ENCODE measurements at regions not wholly inside any gene's neighbourhood (a gene's known extent, or its start where the extent isn't known, plus 50 kb on each side); places are given as distances from the start of the nearest gene placed in this dataset.

DNA sequence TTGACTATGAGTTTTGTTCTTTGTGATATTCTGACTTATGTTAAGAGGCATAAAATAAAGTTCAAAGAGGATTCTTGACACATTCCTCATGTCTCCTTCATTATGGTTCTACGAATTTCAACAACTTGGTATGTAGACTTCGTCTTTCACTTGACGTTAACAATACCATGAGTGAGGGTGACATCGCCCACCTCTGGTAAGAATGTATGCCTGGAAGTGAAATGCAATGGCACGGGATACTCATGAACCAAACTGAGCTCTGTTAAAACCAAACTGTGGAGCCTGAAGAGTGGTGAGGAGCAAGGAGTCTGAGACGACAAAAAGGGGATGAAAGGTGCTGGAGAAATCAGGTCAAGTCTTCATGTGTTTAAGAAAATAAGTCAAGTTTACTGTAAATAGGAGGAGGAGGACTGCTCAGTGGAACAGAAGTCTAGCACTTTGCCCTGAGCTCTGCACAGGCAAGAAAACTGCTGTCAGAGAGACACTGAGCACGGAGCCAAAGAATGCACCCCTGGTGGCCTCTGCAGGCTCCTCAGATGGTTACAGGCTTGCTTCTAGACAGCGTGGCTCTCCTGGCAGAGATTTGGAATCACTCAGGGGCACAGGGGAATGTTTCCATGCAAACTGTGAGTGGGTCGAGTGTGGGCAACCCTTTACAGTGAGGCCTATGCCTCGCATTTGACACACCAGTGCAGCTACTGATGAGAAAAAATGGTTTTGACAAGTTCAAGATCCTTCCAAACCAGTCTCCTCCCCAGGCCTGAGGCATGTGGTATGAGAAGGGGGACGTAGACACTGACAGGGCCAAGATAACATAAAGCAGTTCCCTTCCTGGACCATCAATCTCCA lies 470.1 kb downstream of the IRX1 start:
- in situ Hi-C loops (cut with HindIII; ENCODE audit: low pct_unique_long_range_greater_than_20kb, low sequenced_read_pairs), result no loop called here

DNA sequence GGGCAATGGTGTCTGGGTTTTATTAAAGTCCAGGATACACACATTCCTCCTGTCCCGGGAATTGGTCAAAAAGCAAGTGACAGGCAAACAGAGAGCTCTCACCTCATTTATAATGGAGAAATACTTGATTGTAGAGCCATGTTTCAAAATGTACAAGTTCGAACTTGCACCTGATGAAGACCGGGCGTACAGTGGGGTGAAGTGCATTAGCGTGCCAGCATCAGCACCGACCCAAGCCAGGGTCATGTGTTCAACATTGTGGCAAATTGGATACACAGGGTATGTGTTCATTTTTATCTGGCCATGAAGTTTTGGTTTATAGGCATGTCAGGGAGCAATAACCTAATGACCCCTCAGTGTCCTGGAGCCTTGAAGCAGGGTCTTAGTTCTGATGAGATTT lies 472.5 kb downstream of the IRX1 start:
- no peak for DNase-seq (ENCODE audit: low read depth)
- in situ Hi-C loops (cut with HindIII; ENCODE audit: low pct_unique_long_range_greater_than_20kb, low sequenced_read_pairs), result no loop called here

More for the DNA sequence above, 470.1 kb downstream of the IRX1 start:
- no peak for DNase-seq (ENCODE audit: low read depth)

DNA sequence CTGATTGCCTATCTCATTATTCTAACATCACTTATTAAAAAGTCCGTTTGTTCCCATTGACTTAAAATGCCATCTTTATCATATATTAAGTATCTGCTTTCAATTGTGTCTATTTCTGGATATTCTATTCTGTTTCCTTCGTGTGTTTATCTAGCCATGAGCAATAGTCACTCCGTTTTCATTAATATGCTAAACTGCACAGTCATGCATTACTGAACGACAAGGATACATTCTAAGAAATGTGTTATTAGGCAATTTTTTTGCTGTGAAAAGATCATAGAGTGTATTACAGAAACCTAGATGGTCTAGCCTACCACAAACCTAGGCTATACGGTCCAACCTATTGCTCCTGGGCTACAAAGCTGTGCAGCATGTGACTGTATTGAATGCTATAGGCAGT lies 482.9 kb downstream of the IRX1 start:
- in situ Hi-C loops (cut with HindIII; ENCODE audit: low pct_unique_long_range_greater_than_20kb, low sequenced_read_pairs), result no loop called here
- DNase-seq (ENCODE audit: low read depth), result no peak

DNA sequence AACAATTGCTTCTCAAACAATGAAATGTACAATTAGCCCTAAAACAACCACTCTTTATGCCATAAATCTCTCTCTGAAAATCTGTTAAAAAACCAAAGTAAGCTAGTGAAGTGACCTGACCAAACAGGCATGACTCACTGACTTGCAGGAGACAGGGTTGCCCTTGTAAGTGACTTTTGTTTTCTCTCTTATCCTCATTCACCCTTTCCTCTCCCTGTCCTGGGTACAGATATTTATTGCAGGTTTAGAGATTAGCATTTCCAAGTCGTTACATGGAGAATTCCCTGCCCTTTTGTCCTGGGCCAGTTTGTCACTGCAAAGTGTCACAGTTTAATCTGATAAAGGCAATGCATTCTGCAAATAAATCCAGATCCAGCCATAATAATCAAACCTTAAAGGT lies 484.2 kb downstream of the IRX1 start:
- in situ Hi-C loops (cut with HindIII; ENCODE audit: low pct_unique_long_range_greater_than_20kb, low sequenced_read_pairs), result no loop called here
- peak; percentile 3 for DNase-seq (ENCODE audit: low read depth)

DNA sequence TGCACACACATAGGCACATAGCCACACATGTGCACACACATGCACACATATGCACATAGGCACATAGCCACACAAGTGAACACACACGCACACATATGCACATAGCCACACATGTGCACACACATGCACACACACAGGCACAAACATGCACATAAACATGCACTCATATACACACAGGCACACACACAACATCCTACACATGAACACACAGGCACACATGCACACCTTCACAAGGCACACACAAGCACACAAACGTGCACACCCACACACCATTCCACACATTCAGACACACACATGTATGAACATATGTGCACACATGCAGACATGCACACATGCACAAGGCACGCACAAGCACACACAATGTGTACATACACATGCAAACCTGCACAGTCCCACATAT lies 484.7 kb downstream of the IRX1 start:
- no peak for DNase-seq (ENCODE audit: low read depth)
- in situ Hi-C loops (cut with HindIII; ENCODE audit: low pct_unique_long_range_greater_than_20kb, low sequenced_read_pairs), result no loop called here

DNA sequence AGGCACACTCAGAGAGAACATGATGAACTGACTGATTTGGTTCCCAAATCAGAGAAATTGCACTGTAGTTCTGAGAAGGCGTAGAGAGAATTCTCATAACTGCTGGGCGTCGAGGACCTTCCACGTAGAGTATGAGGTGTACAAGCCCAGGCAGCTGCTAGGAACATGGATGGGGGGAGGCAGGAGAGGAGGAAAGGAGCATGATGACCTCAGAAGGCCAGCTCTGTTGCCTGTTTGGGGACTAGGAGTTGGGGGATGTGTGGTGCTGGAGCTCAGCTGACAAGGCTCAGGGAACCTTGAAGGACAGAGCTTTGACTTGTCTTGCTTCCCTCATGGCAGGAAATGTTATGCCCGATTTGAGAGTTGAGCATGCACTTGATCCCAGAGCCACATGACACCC lies 485.4 kb downstream of the IRX1 start:
- in situ Hi-C loops (cut with HindIII; ENCODE audit: low pct_unique_long_range_greater_than_20kb, low sequenced_read_pairs), result no loop called here

DNA sequence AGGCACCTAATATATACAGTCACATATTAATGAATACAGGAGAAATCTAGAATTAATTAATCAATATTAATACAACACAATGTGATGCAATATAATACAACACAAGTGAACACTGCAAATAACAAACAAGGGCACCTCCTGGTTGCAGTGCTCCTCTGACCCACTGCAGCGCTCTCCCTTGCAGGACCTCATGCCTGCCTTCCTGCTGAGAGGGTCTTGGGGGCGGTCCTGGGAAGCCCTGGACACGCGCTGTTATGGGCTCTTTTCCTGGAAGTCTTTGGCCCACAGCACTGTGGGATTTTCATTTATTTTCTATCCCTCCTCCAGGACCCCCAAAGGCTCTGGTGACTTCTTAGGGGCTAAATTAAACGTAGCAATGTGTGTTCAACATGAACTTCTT lies 485.8 kb downstream of the IRX1 start:
- in situ Hi-C loops (cut with HindIII; ENCODE audit: low pct_unique_long_range_greater_than_20kb, low sequenced_read_pairs), result no loop called here
- no peak for DNase-seq (ENCODE audit: low read depth)

More for the DNA sequence above, 485.4 kb downstream of the IRX1 start:
- no peak for DNase-seq (ENCODE audit: low read depth)

DNA sequence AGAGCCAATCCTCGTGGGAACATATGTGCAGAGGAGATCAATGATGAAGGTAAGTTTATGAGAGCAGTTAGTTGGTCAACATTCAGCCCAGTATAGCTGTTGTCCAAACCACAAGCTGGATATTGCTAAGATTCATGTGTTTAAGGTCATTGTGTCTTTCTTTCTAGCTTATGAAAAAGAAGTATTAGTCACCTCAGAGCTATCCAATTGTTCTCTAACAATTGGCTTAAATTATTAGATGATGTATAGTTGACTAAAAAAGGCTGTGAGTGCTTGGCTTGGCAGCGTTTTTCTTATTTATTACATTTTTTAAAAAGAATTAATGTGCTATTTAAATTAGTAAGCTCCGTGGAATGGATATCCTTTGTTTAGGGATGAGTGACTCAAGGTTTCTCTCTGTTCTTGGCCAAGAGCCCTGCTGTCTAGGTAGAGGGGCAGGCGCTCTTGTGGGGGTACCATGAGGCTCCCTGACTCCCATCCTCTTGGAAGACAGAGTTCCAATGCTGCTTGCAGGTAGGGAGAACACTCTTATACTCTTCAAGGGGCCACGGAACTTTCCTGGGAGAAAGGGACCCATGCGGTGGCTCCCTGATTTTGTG lies 487.4 kb downstream of the IRX1 start:
- in situ Hi-C loops (cut with HindIII; ENCODE audit: low pct_unique_long_range_greater_than_20kb, low sequenced_read_pairs), result no loop called here

DNA sequence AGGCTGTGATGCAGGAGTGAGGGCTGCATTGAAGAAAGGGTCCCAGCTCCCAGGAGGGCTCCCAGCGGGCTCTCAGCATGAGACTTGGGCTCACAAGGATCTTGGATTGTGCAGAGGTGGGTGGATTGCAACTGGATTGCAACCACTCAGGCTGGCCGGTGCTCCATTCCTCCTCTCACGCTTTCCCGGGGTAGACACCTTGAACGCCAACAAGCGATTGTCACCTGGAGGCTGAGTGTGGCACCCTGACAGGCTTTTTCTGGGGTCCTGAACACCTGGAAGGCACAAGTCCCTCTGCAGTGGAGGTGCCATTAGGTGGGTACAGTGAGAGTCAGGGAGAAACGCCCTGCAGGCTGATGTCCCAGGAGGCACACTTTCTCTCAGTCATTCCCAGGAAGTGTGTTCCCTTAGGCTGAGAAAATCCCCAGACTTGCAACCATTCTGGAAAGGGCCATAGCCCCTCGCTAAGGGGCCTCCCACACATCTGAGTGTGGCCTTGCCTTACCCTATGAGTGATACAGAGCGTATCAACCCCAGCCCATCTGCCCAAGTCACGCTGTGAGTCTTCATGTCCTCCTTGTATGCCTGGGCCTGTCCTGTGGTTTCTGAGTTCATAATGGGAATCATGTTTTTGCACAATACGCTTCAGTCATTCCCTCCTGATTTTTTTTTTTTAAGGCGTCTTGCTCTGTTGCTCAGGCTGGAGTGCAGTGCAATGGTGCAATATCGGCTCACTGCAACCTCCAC lies 488.1 kb downstream of the IRX1 start:
- DNase-seq (ENCODE audit: low read depth), result no peak
- in situ Hi-C loops (cut with HindIII; ENCODE audit: low pct_unique_long_range_greater_than_20kb, low sequenced_read_pairs), result no loop called here

More for the DNA sequence above, 487.4 kb downstream of the IRX1 start:
- DNase-seq (ENCODE audit: low read depth), result no peak

DNA sequence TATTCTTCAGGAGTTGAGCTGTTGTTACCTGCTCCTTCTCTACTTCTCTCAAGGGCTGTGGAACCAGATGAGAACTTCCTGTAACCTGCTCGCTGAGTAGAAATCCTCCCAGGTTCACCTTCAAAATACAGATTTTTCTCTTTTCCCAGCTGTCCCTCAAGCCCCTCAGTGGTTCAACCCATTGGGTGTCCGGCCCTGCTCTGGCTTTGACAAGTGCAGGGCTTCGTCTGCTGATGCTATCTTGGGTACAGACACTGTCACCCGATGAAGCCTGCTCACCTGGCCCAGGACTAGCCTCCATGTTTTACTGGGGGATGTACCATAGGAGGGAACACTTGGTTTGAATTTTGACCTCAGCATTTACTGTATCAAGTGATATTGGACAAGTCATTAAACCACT lies 490.4 kb downstream of the IRX1 start:
- in situ Hi-C loops (cut with HindIII; ENCODE audit: low pct_unique_long_range_greater_than_20kb, low sequenced_read_pairs), result no loop called here
- no peak for DNase-seq (ENCODE audit: low read depth)

DNA sequence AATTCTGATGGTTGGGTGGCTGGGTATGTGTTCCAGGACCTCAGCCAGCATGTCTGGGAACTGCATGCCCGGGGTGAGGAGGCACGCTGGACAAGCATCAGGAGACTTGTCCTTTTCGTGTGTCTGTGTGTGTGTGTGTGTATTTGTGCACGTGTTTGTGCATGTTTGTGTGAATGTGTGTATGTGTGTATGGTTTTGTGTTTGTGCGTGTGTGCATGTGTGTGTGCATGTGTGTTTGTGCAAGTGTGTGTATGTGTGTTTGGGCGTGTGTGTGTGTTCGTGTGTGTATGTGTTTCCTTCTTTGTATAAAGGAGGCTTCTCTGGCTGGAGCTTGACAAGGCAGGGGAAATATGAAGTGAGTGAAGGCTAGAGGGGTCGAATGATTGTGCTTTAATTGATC lies 491.5 kb downstream of the IRX1 start:
- in situ Hi-C loops (cut with HindIII; ENCODE audit: low pct_unique_long_range_greater_than_20kb, low sequenced_read_pairs), result no loop called here

DNA sequence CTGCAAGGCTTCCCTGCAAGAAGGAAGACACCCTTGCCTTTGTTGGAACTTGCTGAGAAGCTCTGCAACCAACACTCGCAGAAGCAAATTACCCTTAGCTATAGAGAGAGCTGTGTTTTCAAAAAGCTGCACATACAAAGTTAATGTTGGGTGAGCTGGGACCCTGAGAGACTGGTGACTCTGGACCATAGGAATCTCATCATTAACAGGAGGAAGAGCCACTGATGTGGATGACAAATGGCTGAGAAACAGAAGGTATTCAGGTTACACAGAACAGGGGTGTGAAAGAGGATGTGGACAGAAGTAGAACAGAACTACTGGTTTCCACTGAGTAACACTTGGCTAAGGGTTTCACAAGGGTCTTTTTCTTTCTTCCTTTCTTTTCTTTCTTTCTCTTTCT lies 493.5 kb downstream of the IRX1 start:
- DNase-seq (ENCODE audit: low read depth), result no peak
- in situ Hi-C loops (cut with HindIII; ENCODE audit: low pct_unique_long_range_greater_than_20kb, low sequenced_read_pairs), result no loop called here

More for the DNA sequence above, 491.5 kb downstream of the IRX1 start:
- DNase-seq (ENCODE audit: low read depth), result no peak

DNA sequence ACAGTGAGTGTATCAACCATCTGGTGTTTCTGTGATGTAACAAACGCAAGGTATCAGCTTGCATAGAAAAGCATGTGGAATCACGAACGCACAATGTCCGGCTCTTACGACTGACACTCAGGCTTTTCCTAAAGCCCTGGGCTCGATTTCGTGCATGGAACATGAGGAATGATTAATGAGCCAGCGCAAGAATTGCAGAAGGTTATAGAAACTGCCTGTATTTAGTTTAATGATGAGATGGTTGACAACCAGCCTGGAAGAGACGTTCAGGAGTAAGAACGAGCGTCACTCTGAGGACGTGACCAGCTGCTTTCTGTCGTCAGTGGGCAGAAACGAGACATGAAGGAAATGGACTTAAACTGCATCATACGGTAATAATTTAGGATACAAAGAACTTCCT lies 497.6 kb downstream of the IRX1 start:
- in situ Hi-C loops (cut with HindIII; ENCODE audit: low pct_unique_long_range_greater_than_20kb, low sequenced_read_pairs), result no loop called here
- no peak for DNase-seq (ENCODE audit: low read depth)

DNA sequence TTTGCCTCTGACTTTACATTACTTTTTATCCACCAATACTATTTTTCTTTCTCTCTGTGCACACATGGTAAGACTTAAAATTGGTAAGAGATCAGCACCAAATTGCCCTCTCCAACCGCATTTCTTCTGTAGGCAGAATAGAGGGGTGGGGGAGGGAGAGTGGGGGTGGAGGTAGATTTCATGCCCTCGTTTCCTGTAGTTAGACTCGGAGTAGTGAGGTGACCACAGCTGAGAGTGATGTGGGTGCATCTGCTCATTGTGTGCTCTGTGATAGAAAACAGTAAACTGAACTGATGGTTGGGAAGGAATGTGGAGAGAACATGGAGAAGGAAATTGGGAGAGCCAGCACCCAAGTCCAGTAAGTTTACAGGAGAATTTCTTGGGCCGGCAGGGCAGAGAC lies 498.3 kb downstream of the IRX1 start:
- in situ Hi-C loops (cut with HindIII; ENCODE audit: low pct_unique_long_range_greater_than_20kb, low sequenced_read_pairs), result no loop called here
- DNase-seq (ENCODE audit: low read depth), result no peak

DNA sequence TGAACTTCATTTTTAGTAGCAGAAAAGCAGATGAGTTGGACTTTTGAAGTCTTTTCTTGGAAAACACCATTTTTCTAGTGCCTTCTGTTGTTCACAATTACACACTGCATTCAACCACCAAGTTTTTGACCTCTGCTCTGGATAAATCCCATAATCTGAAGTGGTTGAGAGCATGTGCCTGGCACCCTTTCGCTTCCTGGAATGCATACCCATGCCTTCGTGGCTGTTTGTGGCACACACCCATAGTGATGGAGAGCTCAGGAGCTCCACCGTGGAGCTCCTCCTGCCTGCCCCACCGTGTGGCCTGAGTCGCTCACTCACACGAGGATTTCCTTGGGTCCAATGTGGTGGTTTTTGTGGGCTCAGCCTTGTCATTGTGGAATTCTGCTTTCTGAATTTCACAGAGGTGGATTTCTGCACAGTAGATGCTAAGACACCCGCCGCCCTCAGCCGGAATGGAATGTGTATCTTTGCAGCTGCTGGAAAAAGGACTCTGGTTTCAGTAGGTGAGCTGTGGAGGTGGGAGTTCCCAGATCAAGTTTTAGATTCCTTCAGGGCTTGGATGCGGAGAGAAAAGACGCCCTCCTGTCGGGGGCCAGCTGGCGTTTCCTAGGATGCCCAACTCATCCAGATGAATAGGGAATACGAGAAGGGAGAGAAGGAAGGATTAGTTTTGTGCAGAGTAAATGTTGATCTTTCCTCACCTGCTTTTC lies 500.4 kb downstream of the IRX1 start:
- no peak for DNase-seq (ENCODE audit: low read depth)
- in situ Hi-C loops (cut with HindIII; ENCODE audit: low pct_unique_long_range_greater_than_20kb, low sequenced_read_pairs), result no loop called here

DNA sequence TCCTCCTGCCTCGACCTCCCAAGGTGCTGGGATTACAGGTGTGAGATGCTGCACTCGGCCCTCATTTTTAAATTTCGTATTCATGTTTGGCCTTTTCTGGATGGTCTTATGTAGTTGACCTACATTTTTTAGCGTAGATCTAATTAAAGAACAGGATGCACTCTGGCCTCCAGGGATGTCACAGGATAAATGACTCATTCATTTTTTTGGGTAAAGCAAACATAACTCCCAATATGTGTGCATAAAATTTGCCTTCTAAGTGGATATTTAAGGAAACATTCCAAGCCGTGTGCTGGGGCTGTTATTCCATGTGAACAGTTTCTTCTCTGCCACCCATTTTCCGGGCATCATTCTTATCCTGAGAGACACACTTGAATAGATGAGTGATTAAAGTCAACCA lies 501.6 kb downstream of the IRX1 start:
- no peak for DNase-seq (ENCODE audit: low read depth)
- in situ Hi-C loops (cut with HindIII; ENCODE audit: low pct_unique_long_range_greater_than_20kb, low sequenced_read_pairs), result no loop called here

DNA sequence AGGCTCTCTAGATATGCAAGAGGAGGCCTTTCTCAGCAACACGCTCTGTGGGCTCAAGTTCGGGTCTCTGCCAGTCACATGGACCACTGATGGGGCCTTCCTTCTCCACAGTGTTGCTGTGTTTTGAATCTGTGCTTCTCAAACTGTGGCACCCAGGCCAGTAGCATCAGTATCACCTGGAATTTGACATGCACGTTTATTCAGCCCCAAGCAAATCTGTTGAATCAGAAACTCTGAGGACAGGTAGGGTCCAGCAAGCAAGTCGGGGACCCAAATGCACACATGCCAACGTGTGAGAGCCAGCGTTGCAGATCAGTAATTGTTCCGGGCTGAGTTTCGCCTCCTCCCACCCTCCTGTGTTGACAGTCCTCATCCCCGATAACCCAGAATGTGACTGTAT lies 502.6 kb downstream of the IRX1 start:
- no peak for DNase-seq (ENCODE audit: low read depth)
- in situ Hi-C loops (cut with HindIII; ENCODE audit: low pct_unique_long_range_greater_than_20kb, low sequenced_read_pairs), result no loop called here

DNA sequence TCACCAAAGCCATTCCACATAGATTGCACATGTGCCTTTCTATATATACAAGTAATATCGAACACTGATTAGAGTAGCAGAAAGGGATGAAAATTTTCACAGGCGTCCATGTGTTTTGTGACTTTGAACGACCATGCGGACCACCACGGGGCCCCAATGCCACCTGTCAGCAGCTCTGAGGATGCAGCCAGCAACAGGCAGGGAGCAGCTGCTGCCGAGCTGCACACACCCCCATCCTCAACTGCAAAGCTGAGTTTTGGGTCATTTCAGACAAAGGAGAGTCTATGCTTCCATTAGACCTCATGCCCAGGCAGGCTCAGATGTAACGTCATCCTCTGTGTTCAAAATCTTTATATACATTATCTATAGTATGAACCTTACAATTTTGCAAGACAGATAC lies 503.8 kb downstream of the IRX1 start:
- in situ Hi-C loops (cut with HindIII; ENCODE audit: low pct_unique_long_range_greater_than_20kb, low sequenced_read_pairs), result no loop called here
- DNase-seq (ENCODE audit: low read depth), result no peak

DNA sequence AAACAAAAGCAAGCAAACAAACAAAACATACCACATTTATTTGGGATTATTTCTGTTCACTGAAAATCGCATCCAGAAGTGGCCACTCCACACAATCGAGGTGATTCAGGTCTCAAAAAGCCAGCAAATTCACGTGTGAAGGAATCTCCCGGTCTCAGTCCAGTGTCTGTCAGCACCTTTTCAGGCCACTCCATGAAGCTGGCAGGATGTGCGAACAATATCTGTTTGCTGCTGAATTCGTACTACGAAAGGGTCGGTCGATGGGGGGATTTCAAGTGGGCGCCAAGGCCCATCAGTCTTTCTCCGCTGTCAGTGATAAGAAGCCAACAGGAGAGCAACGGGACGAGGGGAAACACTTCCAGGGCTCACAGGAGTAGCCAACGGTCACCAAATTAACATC lies 505.1 kb downstream of the IRX1 start:
- in situ Hi-C loops (cut with HindIII; ENCODE audit: low pct_unique_long_range_greater_than_20kb, low sequenced_read_pairs), result no loop called here
- no peak for DNase-seq (ENCODE audit: low read depth)
